WTC11 (cell line): ENCODE measurements at regions not wholly inside any gene's neighbourhood (a gene's known extent, or its start where the extent isn't known, plus 50 kb on each side); places are given as distances from the start of the nearest gene placed in this dataset.

Experiments used
- ATAC-seq: fragments of 200-7000 bp; cut with Tn5 transposase; 2 replicates; pipeline ENCODE4 v1.10.0; 2021; ENCODE audit warnings: mild to moderate bottlenecking, moderate library complexity
- CTCF ChIA-PET: fragments of 300-600 bp; sonication (Branson Sonifier 250); formaldehyde crosslinking; loops from one replicate; lab custom pipeline; 2021; ENCODE audit warnings: antibody characterized with exemption; lab: Charles Lee
- POLR2A ChIA-PET: fragments of 350-600 bp; sonication (Branson Sonifier 250); formaldehyde crosslinking; loops from one replicate; lab custom pipeline; 2021; ENCODE audit warnings: antibody characterized with exemption; lab: Charles Lee
- DNase-seq: peaks from one replicate; pipeline ENCODE4 v3.0.0; 2021; ENCODE audit warnings: low spot score
- H3K27ac Mint-ChIP-seq: 2 replicates; pipeline ENCODE4 v1.8.0; 2021; ENCODE audit warnings: mixed read lengths
- H3K27me3 Mint-ChIP-seq: 2 replicates; pipeline ENCODE4 v1.8.0; 2021; ENCODE audit warnings: low read depth, mild to moderate bottlenecking, moderate library complexity, mixed read lengths
- H3K36me3 Mint-ChIP-seq: 2 replicates; pipeline ENCODE4 v1.8.0; 2021; ENCODE audit warnings: mixed read lengths
- H3K4me1 Mint-ChIP-seq: 2 replicates; pipeline ENCODE4 v1.8.0; 2022; ENCODE audit warnings: mixed read lengths
- H3K4me3 Mint-ChIP-seq: 2 replicates; pipeline ENCODE4 v1.8.0; 2021; ENCODE audit warnings: mild to moderate bottlenecking, moderate library complexity, mixed read lengths
- H3K9me3 Mint-ChIP-seq: 2 replicates; pipeline ENCODE4 v1.8.0; 2021; ENCODE audit warnings: mixed read lengths
- ATF1 ChIP-seq: sonication (generic); formaldehyde crosslinking; IDR thresholded peaks from 2 replicates; pipeline ENCODE4 v1.8.1; 2023; ENCODE audit warnings: mild to moderate bottlenecking, moderate library complexity, missing genetic modification reagents
- CREB1 ChIP-seq: sonication (generic); formaldehyde crosslinking; IDR thresholded peaks from 2 replicates; pipeline ENCODE4 v1.8.0; 2023; ENCODE audit warnings: mild to moderate bottlenecking, missing genetic modification reagents
- ETV6 ChIP-seq: sonication (generic); formaldehyde crosslinking; IDR thresholded peaks from 2 replicates; pipeline ENCODE4 v1.8.1; 2022; ENCODE audit warnings: mild to moderate bottlenecking, missing genetic modification reagents
- FOXJ3 ChIP-seq: sonication (generic); formaldehyde crosslinking; IDR thresholded peaks from 2 replicates; pipeline ENCODE4 v1.9.0; 2021; ENCODE audit warnings: missing genetic modification reagents, mild to moderate bottlenecking, borderline replicate concordance
- GRHL2 ChIP-seq: fragments of 250-450 bp; sonication (Bioruptor Pico); IDR thresholded peaks from 2 replicates; pipeline ENCODE4 v1.8.0; 2022; ENCODE audit warnings: mild to moderate bottlenecking, moderate library complexity; ENCODE audit not compliant: insufficient replicate concordance, severe bottlenecking
- KAT7 ChIP-seq: sonication (generic); formaldehyde crosslinking; IDR thresholded peaks from 2 replicates; pipeline ENCODE4 v1.8.1; 2023; ENCODE audit warnings: missing genetic modification reagents, mild to moderate bottlenecking, borderline replicate concordance
- MYBL2 ChIP-seq: sonication (generic); formaldehyde crosslinking; IDR thresholded peaks from 2 replicates; pipeline ENCODE4 v1.8.1; 2023; ENCODE audit warnings: mild to moderate bottlenecking, moderate library complexity, missing genetic modification reagents
- NR1H2 ChIP-seq: sonication (generic); formaldehyde crosslinking; IDR thresholded peaks from 2 replicates; pipeline ENCODE4 v1.9.0; 2021; ENCODE audit warnings: mild to moderate bottlenecking, moderate library complexity, missing genetic modification reagents
- RELA ChIP-seq: sonication (generic); formaldehyde crosslinking; IDR thresholded peaks from 2 replicates; pipeline ENCODE4 v1.8.1; 2022; ENCODE audit warnings: missing genetic modification reagents, mild to moderate bottlenecking, borderline replicate concordance
- SP1 ChIP-seq: sonication (generic); formaldehyde crosslinking; conservative IDR thresholded peaks from 2 replicates; pipeline ENCODE4 v1.8.1; 2022; ENCODE audit warnings: missing genetic modification reagents
- TCF7 ChIP-seq: sonication (generic); formaldehyde crosslinking; IDR thresholded peaks from 2 replicates; pipeline ENCODE4 v1.8.0; 2022; ENCODE audit warnings: mild to moderate bottlenecking, low read depth, missing genetic modification reagents, moderate library complexity
- ZNF121 ChIP-seq: sonication (generic); formaldehyde crosslinking; IDR thresholded peaks from 2 replicates; pipeline ENCODE4 v1.8.0; 2023; ENCODE audit warnings: missing genetic modification reagents
- ZNF219 ChIP-seq: sonication (generic); formaldehyde crosslinking; IDR thresholded peaks from 2 replicates; pipeline ENCODE4 v1.8.0; 2023; ENCODE audit warnings: missing genetic modification reagents, mild to moderate bottlenecking, borderline replicate concordance
- ZNF416 ChIP-seq: fragments of 250-450 bp; sonication (Bioruptor Pico); IDR thresholded peaks from 2 replicates; pipeline ENCODE4 v1.9.0; 2021; ENCODE audit warnings: mild to moderate bottlenecking, inconsistent platforms
- ZNF671 ChIP-seq: fragments of 250-450 bp; sonication (Bioruptor Pico); IDR thresholded peaks from 2 replicates; pipeline ENCODE4 v1.8.0; 2021; ENCODE audit warnings: mild to moderate bottlenecking
- TF ChIP-seq, protein P1 (sequence below): sonication (generic); formaldehyde crosslinking; IDR thresholded peaks from 2 replicates; pipeline ENCODE4 v1.8.1; 2023; ENCODE audit warnings: mild to moderate bottlenecking, moderate library complexity, missing genetic modification reagents
- TF ChIP-seq, protein P2 (sequence below): fragments of 250-450 bp; sonication (Bioruptor Pico); IDR thresholded peaks from 2 replicates; pipeline ENCODE4 v1.8.0; 2021; ENCODE audit warnings: mild to moderate bottlenecking
- TF ChIP-seq, protein P3 (sequence below): sonication (generic); formaldehyde crosslinking; IDR thresholded peaks from 2 replicates; pipeline ENCODE4 v1.8.1; 2022; ENCODE audit warnings: low read depth, missing genetic modification reagents, borderline replicate concordance
- TF ChIP-seq, protein P4 (sequence below): sonication (generic); formaldehyde crosslinking; IDR thresholded peaks from 2 replicates; pipeline ENCODE4 v1.8.0; 2023; ENCODE audit warnings: missing genetic modification reagents
- TF ChIP-seq, protein P5 (sequence below): sonication (generic); formaldehyde crosslinking; IDR thresholded peaks from 2 replicates; pipeline ENCODE4 v1.8.1; 2023; ENCODE audit warnings: mild to moderate bottlenecking, missing genetic modification reagents, borderline replicate concordance
- TF ChIP-seq, protein P6 (sequence below): sonication (generic); formaldehyde crosslinking; IDR thresholded peaks from 2 replicates; pipeline ENCODE4 v1.8.0; 2022; ENCODE audit warnings: mild to moderate bottlenecking, missing genetic modification reagents
- TF ChIP-seq, protein P7 (sequence below): fragments of 250-450 bp; sonication (Bioruptor Pico); IDR thresholded peaks from 2 replicates; pipeline ENCODE4 v1.9.0; 2021; ENCODE audit warnings: mild to moderate bottlenecking, borderline replicate concordance

DNA sequence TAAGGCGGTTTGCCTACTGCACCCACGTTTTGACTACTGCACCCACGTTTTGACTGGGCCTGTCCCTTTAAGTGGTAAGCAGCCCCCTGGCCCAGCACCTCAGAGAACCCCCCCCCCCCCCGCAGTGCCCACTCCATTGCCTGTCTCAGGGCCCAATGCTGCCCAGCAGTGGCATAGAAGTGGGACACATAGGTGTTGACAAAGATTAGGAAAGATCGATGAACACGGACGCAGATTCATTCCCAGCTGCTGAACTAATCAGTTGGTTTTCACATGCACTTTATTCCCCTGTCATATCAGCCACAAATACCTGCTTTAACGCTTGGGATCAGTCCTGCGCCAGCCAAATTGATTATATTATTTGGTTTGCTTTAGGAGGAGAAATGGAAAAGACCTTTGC lies 268.8 kb upstream of the SKOR2 start:
- Mint-ChIP-seq H3K36me3 (no peaks in the 10 kb centered on the region), H3K4me1 (no peaks in the 10 kb centered on the region), H3K4me3 (no peak overlapping the region), H3K27me3 (no peaks in the 10 kb centered on the region), H3K9me3 (peaks cover 5% of the 10 kb centered on the region)
- POLR2A ChIA-PET, result no interaction called here
- ATAC-seq, result no peak
- no peak for DNase-seq
- no peak for TF ChIP-seq KAT7 (CRISPR knock-in tag)
- no peak for TF ChIP-seq SP1
- TF ChIP-seq, protein P1, sequence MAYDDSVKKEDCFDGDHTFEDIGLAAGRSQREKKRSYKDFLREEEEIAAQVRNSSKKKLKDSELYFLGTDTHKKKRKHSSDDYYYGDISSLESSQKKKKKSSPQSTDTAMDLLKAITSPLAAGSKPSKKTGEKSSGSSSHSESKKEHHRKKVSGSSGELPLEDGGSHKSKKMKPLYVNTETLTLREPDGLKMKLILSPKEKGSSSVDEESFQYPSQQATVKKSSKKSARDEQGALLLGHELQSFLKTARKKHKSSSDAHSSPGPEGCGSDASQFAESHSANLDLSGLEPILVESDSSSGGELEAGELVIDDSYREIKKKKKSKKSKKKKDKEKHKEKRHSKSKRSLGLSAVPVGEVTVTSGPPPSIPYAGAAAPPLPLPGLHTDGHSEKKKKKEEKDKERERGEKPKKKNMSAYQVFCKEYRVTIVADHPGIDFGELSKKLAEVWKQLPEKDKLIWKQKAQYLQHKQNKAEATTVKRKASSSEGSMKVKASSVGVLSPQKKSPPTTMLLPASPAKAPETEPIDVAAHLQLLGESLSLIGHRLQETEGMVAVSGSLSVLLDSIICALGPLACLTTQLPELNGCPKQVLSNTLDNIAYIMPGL (CRISPR knock-in tag), result no peak
- no peak for TF ChIP-seq FOXJ3
- TF ChIP-seq NR1H2 (CRISPR knock-in tag), result no peak
- TF ChIP-seq, protein P2, sequence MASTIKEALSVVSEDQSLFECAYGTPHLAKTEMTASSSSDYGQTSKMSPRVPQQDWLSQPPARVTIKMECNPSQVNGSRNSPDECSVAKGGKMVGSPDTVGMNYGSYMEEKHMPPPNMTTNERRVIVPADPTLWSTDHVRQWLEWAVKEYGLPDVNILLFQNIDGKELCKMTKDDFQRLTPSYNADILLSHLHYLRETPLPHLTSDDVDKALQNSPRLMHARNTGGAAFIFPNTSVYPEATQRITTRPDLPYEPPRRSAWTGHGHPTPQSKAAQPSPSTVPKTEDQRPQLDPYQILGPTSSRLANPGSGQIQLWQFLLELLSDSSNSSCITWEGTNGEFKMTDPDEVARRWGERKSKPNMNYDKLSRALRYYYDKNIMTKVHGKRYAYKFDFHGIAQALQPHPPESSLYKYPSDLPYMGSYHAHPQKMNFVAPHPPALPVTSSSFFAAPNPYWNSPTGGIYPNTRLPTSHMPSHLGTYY (CRISPR knock-in tag), result no peak
- TF ChIP-seq, protein P3, sequence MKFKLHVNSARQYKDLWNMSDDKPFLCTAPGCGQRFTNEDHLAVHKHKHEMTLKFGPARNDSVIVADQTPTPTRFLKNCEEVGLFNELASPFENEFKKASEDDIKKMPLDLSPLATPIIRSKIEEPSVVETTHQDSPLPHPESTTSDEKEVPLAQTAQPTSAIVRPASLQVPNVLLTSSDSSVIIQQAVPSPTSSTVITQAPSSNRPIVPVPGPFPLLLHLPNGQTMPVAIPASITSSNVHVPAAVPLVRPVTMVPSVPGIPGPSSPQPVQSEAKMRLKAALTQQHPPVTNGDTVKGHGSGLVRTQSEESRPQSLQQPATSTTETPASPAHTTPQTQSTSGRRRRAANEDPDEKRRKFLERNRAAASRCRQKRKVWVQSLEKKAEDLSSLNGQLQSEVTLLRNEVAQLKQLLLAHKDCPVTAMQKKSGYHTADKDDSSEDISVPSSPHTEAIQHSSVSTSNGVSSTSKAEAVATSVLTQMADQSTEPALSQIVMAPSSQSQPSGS (CRISPR knock-in tag), result no peak
- no peak for TF ChIP-seq TCF7
- no peak for TF ChIP-seq ATF1 (CRISPR knock-in tag)
- TF ChIP-seq ZNF219, result no peak
- TF ChIP-seq RELA (CRISPR knock-in tag), result no peak
- TF ChIP-seq GRHL2 (CRISPR knock-in tag), result no peak
- TF ChIP-seq MYBL2 (CRISPR knock-in tag), result no peak
- TF ChIP-seq, all 79 proteins: peak for 0
- CTCF ChIA-PET, result no interaction called here
- H3K27ac Mint-ChIP-seq, result no peak overlapping the region

DNA sequence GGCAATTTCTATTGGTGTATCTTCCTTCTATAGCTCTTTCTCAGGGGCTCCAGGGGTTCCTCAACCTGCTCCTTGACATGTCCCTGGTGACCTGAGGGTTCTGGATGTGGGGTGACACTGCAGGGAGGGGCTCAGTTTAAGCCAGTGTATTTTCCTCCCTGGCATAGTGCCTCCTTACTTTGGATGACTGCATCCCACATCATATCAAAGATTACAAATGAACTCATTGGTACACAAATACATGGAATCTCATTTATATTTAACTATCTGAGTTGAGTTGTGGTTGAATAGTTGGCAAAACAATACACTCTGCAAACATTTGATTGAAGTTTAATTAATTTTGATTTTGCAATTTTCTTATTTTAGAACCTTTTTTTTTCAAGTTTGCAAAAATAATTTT lies 268.2 kb upstream of the SKOR2 start:
- Mint-ChIP-seq H3K9me3 (peaks cover 5% of the 10 kb centered on the region), H3K36me3 (no peaks in the 10 kb centered on the region), H3K27ac (no peak overlapping the region), H3K27me3 (no peaks in the 10 kb centered on the region), H3K4me1 (no peaks in the 10 kb centered on the region), H3K4me3 (no peak overlapping the region)
- POLR2A ChIA-PET, result no interaction called here
- DNase-seq, result no peak
- no peak for ATAC-seq
- CTCF ChIA-PET, result no interaction called here
- TF ChIP-seq ZNF671 (CRISPR knock-in tag) (no peak), ZNF416 (CRISPR knock-in tag) (no peak), ZNF121 (CRISPR knock-in tag) (no peak), CREB1 (CRISPR knock-in tag) (no peak), KAT7 (CRISPR knock-in tag) (no peak), SP1 (no peak), ETV6 (CRISPR knock-in tag) (no peak)
- TF ChIP-seq, protein P4, sequence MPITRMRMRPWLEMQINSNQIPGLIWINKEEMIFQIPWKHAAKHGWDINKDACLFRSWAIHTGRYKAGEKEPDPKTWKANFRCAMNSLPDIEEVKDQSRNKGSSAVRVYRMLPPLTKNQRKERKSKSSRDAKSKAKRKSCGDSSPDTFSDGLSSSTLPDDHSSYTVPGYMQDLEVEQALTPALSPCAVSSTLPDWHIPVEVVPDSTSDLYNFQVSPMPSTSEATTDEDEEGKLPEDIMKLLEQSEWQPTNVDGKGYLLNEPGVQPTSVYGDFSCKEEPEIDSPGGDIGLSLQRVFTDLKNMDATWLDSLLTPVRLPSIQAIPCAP (CRISPR knock-in tag), result no peak
- TF ChIP-seq, protein P5, sequence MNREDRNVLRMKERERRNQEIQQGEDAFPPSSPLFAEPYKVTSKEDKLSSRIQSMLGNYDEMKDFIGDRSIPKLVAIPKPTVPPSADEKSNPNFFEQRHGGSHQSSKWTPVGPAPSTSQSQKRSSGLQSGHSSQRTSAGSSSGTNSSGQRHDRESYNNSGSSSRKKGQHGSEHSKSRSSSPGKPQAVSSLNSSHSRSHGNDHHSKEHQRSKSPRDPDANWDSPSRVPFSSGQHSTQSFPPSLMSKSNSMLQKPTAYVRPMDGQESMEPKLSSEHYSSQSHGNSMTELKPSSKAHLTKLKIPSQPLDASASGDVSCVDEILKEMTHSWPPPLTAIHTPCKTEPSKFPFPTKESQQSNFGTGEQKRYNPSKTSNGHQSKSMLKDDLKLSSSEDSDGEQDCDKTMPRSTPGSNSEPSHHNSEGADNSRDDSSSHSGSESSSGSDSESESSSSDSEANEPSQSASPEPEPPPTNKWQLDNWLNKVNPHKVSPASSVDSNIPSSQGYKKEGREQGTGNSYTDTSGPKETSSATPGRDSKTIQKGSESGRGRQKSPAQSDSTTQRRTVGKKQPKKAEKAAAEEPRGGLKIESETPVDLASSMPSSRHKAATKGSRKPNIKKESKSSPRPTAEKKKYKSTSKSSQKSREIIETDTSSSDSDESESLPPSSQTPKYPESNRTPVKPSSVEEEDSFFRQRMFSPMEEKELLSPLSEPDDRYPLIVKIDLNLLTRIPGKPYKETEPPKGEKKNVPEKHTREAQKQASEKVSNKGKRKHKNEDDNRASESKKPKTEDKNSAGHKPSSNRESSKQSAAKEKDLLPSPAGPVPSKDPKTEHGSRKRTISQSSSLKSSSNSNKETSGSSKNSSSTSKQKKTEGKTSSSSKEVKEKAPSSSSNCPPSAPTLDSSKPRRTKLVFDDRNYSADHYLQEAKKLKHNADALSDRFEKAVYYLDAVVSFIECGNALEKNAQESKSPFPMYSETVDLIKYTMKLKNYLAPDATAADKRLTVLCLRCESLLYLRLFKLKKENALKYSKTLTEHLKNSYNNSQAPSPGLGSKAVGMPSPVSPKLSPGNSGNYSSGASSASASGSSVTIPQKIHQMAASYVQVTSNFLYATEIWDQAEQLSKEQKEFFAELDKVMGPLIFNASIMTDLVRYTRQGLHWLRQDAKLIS (CRISPR knock-in tag), result no peak
- TF ChIP-seq, protein P6, sequence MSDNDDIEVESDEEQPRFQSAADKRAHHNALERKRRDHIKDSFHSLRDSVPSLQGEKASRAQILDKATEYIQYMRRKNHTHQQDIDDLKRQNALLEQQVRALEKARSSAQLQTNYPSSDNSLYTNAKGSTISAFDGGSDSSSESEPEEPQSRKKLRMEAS (CRISPR knock-in tag), result no peak
- TF ChIP-seq, protein P7, sequence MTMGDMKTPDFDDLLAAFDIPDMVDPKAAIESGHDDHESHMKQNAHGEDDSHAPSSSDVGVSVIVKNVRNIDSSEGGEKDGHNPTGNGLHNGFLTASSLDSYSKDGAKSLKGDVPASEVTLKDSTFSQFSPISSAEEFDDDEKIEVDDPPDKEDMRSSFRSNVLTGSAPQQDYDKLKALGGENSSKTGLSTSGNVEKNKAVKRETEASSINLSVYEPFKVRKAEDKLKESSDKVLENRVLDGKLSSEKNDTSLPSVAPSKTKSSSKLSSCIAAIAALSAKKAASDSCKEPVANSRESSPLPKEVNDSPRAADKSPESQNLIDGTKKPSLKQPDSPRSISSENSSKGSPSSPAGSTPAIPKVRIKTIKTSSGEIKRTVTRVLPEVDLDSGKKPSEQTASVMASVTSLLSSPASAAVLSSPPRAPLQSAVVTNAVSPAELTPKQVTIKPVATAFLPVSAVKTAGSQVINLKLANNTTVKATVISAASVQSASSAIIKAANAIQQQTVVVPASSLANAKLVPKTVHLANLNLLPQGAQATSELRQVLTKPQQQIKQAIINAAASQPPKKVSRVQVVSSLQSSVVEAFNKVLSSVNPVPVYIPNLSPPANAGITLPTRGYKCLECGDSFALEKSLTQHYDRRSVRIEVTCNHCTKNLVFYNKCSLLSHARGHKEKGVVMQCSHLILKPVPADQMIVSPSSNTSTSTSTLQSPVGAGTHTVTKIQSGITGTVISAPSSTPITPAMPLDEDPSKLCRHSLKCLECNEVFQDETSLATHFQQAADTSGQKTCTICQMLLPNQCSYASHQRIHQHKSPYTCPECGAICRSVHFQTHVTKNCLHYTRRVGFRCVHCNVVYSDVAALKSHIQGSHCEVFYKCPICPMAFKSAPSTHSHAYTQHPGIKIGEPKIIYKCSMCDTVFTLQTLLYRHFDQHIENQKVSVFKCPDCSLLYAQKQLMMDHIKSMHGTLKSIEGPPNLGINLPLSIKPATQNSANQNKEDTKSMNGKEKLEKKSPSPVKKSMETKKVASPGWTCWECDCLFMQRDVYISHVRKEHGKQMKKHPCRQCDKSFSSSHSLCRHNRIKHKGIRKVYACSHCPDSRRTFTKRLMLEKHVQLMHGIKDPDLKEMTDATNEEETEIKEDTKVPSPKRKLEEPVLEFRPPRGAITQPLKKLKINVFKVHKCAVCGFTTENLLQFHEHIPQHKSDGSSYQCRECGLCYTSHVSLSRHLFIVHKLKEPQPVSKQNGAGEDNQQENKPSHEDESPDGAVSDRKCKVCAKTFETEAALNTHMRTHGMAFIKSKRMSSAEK (CRISPR knock-in tag), result no peak
